GM12878 (cell line): ENCODE measurements at regions not wholly inside any gene's neighbourhood (a gene's known extent, or its start where the extent isn't known, plus 50 kb on each side); places are given as distances from the start of the nearest gene placed in this dataset.

ENCODE experiments used
- ATAC-seq: fragments of 200-7000 bp; cut with Tn5 transposase; 3 replicates; pipeline ENCODE4 v1.9.1; 2020; ENCODE audit warnings: mild to moderate bottlenecking, moderate library complexity
- BruUV-seq: library from RNA; stranded (reverse); fragments of 400-500 nt; replicated peaks from 2 replicates; lab custom pipeline; 2021; lab: Mats Ljungman, UMichigan
- CTCF ChIA-PET: fragments of 300-600 bp; sonication (Branson Sonifier 250); formaldehyde crosslinking; extraction: SDS; loops from one replicate; lab custom pipeline; 2021; ENCODE audit warnings: inconsistent platforms; lab: Yijun Ruan, JAX
- POLR2A ChIA-PET: fragments of 350-600 bp; formaldehyde crosslinking; extraction: SDS; loops from one replicate; lab custom pipeline; 2021; ENCODE audit warnings: inconsistent platforms; lab: Charles Lee
- RAD21 ChIA-PET: fragments of 300-600 bp; sonication (Branson Sonifier 250); formaldehyde crosslinking; loops from one replicate; lab custom pipeline; 2023; ENCODE audit warnings: antibody characterized with exemption; ENCODE audit not compliant: unreplicated experiment; lab: Charles Lee
- SMC1A ChIA-PET: fragments of 300-600 bp; sonication (Branson Sonifier 250); formaldehyde crosslinking; loops from one replicate; lab custom pipeline; 2023; ENCODE audit not compliant: unreplicated experiment, uncharacterized antibody; lab: Charles Lee
- DNase-seq: peaks from one replicate; pipeline ENCODE4 v3.0.0-alpha.2; 2011; ENCODE audit warnings: low read depth, low spot score
- FAIRE-seq: peaks from 3 replicates; lab custom pipeline; 2011; peaks lifted over from hg19 to GRCh38; lab: Jason Lieb, UNC
- H2AFZ ChIP-seq: 2 replicates; pipeline ENCODE4 v1.6.0; 2011; ENCODE audit warnings: low read depth, low read length, control low read depth; ENCODE audit not compliant: control insufficient read depth
- H3K27ac ChIP-seq: 2 replicates; pipeline ENCODE4 v1.5.1; 2011; ENCODE audit warnings: control low read depth; ENCODE audit not compliant: control insufficient read depth, insufficient read depth
- H3K27me3 ChIP-seq, 2 experiments: replicated peaks in 1 of 2; 2 replicates each; pipeline versions ENCODE4 v1.6.0 to v1.6.1; 2011; ENCODE audit warnings: low read length in 1 of 2; ENCODE audit not compliant: control insufficient read depth in 2 of 2, insufficient read depth in 2 of 2
- H3K36me3 ChIP-seq, 2 experiments: 2 replicates each; pipeline ENCODE4 v1.5.1; 2011; ENCODE audit warnings: low read length in 1 of 2; ENCODE audit not compliant: control insufficient read depth in 2 of 2, insufficient read depth in 2 of 2
- H3K4me1 ChIP-seq: 2 replicates; pipeline ENCODE4 v1.6.1; 2011; ENCODE audit warnings: mild to moderate bottlenecking, low read length, moderate library complexity, mixed read lengths; ENCODE audit not compliant: control insufficient read depth, insufficient read depth
- H3K4me2 ChIP-seq: 2 replicates; pipeline ENCODE4 v1.6.0; 2011; ENCODE audit warnings: control low read depth; ENCODE audit not compliant: control insufficient read depth, insufficient read depth
- H3K4me3 ChIP-seq: fragments of 200-600 bp; sonication (generic); 2 replicates; pipeline ENCODE4 v1.5.1; 2016
- H3K79me2 ChIP-seq: 2 replicates; pipeline ENCODE4 v1.6.0; 2011; ENCODE audit warnings: low read length; ENCODE audit not compliant: control insufficient read depth, insufficient read depth
- H3K9ac ChIP-seq: 2 replicates; pipeline ENCODE4 v1.8.0; 2011; ENCODE audit warnings: low read length, control low read depth, mixed read lengths; ENCODE audit not compliant: control insufficient read depth, insufficient read depth
- H3K9me3 ChIP-seq: replicated peaks from 3 replicates; pipeline ENCODE4 v1.5.1; 2011; ENCODE audit warnings: mild to moderate bottlenecking, low read length; ENCODE audit not compliant: control insufficient read depth, insufficient read depth
- H4K20me1 ChIP-seq: 2 replicates; pipeline ENCODE4 v1.6.0; 2011; ENCODE audit not compliant: control insufficient read depth, insufficient read depth
- ATF7 ChIP-seq: fragments of 450-650 bp; IDR thresholded peaks from 2 replicates; pipeline ENCODE4 v1.6.1; 2016; ENCODE audit warnings: low read depth, mild to moderate bottlenecking
- ESRRA ChIP-seq: IDR thresholded peaks from 2 replicates; pipeline ENCODE4 v1.6.1; 2012; ENCODE audit warnings: mild to moderate bottlenecking, low read length, improper control_type of control experiment
- FOS ChIP-seq: IDR thresholded peaks from 3 replicates; pipeline ENCODE4 v1.6.1; 2011; ENCODE audit warnings: borderline replicate concordance; ENCODE audit not compliant: insufficient read length; ENCODE audit errors: extremely low read depth
- MEF2A ChIP-seq: IDR thresholded peaks from 2 replicates; pipeline ENCODE4 v1.6.1; 2011; ENCODE audit warnings: low read depth, mild to moderate bottlenecking, low read length, moderate library complexity; ENCODE audit not compliant: insufficient read depth
- PKNOX1 ChIP-seq: fragments of 450-650 bp; IDR thresholded peaks from 2 replicates; pipeline ENCODE4 v1.6.1; 2016; ENCODE audit warnings: mild to moderate bottlenecking
- RELA ChIP-seq: fragments of 450-650 bp; IDR thresholded peaks from 2 replicates; pipeline ENCODE4 v1.8.0; 2014; ENCODE audit warnings: borderline replicate concordance; ENCODE audit not compliant: partially characterized antibody
- ZBTB40 ChIP-seq: fragments of 450-650 bp; IDR thresholded peaks from 2 replicates; pipeline ENCODE4 v1.6.1; 2016; ENCODE audit warnings: mild to moderate bottlenecking, moderate library complexity, borderline replicate concordance
- WGBS: methylation state at CpG from one replicate; pipeline ENCODE4 v1.1.6; 2016; ENCODE audit warnings: low lambda C conversion rate; ENCODE audit not compliant: insufficient replicate concordance, insufficient coverage; ENCODE audit errors: missing lambda C conversion rate; 5-methylcytosine and 5-hydroxymethylcytosine counted together
- in situ Hi-C: fragments of 300-500 bp; cut with MboI; formaldehyde crosslinking; loops from 9 replicates; pipeline ENCODE4 v1.14.3; 2018; ENCODE audit warnings: mixed read lengths
- intact Hi-C: fragments of 100-400 bp; cut with micrococcal nuclease; formaldehyde crosslinking; loops from one replicate; pipeline ENCODE4 v1.14.2; 2022; ENCODE audit not compliant: unreplicated experiment

- Histone ChIP-seq H3K79me2 (no peaks in the 10 kb centered on the region), H3K9ac (no peak overlapping the region), H4K20me1 (no peaks in the 10 kb centered on the region), H3K4me3 (no peak overlapping the region), H3K27me3 (no peaks in the 10 kb centered on the region), H3K4me2 (no peak overlapping the region), H3K9me3 (no peaks in the 10 kb centered on the region), H3K36me3 (no peaks in the 10 kb centered on the region), H2AFZ (no peak overlapping the region), H3K4me1 (no peaks in the 10 kb centered on the region), H3K27ac (no peak overlapping the region)
- ATAC-seq (no peak), FAIRE-seq (no peak), DNase-seq (no peak)
- intact Hi-C loops: no loop called here
- ChIA-PET SMC1A (no interaction called here), RAD21 (no interaction called here), CTCF (no interaction called here), POLR2A (no interaction called here)
- TF ChIP-seq ATF7 (no peak), RELA (no peak), ESRRA (no peak)
- no TSS peak for BruUV-seq
- in situ Hi-C loops: no loop called here
- 0% methylated on average over 1 of the region's 1 CpG for WGBS
Measured at GRCh38 chr5:98492258-98492657, 281.2 kb upstream of the RGMB start.

GRCh38 chr5:98497418-98497817, 276.0 kb upstream of the RGMB start:
- DNase-seq: no peak
- 56% methylated on average over 1 of the region's 1 CpG for WGBS
- ATAC-seq: no peak
- CTCF ChIA-PET: no interaction called here
- Histone ChIP-seq H3K9me3 (no peaks in the 10 kb centered on the region), H3K27ac (no peak overlapping the region), H3K4me2 (no peak overlapping the region), H3K79me2 (no peaks in the 10 kb centered on the region), H2AFZ (no peak overlapping the region), H4K20me1 (no peaks in the 10 kb centered on the region), H3K9ac (no peak overlapping the region), H3K27me3 (no peaks in the 10 kb centered on the region), H3K4me1 (no peaks in the 10 kb centered on the region), H3K4me3 (no peak overlapping the region), H3K36me3 (no peaks in the 10 kb centered on the region)
- TF ChIP-seq MEF2A (no peak), PKNOX1 (no peak), FOS (no peak), ZBTB40 (no peak)
- POLR2A ChIA-PET: no interaction called here
- SMC1A ChIA-PET: interaction anchor here (1.2 kb wide), 1 partner anchor 66 kb away, joined by 3 read pairs; no protein-coding TSS in a partner anchor
- in situ Hi-C loops: no loop called here
- RAD21 ChIA-PET: no interaction called here
- no TSS peak for BruUV-seq
- FAIRE-seq: no peak
- intact Hi-C loops: no loop called here
